H9 (cell line): ENCODE measurements at regions not wholly inside any gene's neighbourhood (a gene's known extent, or its start where the extent isn't known, plus 50 kb on each side); places are given as distances from the start of the nearest gene placed in this dataset.

Source experiments
- DNase-seq: peaks from one replicate; pipeline ENCODE4 v3.0.0-alpha.2; 2017
- H2AFZ ChIP-seq: one replicate; pipeline ENCODE4 v1.6.1; 2013; ENCODE audit warnings: mild to moderate bottlenecking, low read length, control low read depth, moderate library complexity
- H2AK5ac ChIP-seq: 2 replicates; pipeline ENCODE4 v1.6.1; 2013; ENCODE audit warnings: low read length, control low read depth, mixed read lengths; ENCODE audit not compliant: insufficient read length
- H2BK120ac ChIP-seq: one replicate; pipeline ENCODE4 v1.6.1; 2013; ENCODE audit warnings: low read depth, mild to moderate bottlenecking, low read length, control low read depth, inconsistent platforms; ENCODE audit not compliant: poor library complexity, severe bottlenecking
- H2BK12ac ChIP-seq: 2 replicates; pipeline ENCODE4 v1.6.1; 2013; ENCODE audit warnings: low read length, control low read depth, mixed read lengths, low read depth; ENCODE audit not compliant: insufficient read length
- H2BK15ac ChIP-seq: 2 replicates; pipeline ENCODE4 v1.6.1; 2013; ENCODE audit warnings: low read depth, low read length, control low read depth
- H2BK20ac ChIP-seq: one replicate; pipeline ENCODE4 v1.6.1; 2013; ENCODE audit warnings: low read depth, mild to moderate bottlenecking, low read length, control low read depth, inconsistent platforms; ENCODE audit not compliant: poor library complexity, severe bottlenecking
- H2BK5ac ChIP-seq: 2 replicates; pipeline ENCODE4 v1.6.1; 2013; ENCODE audit warnings: low read length, control low read depth, mixed read lengths; ENCODE audit not compliant: insufficient read length
- H3K14ac ChIP-seq: 2 replicates; pipeline ENCODE4 v1.6.1; 2013; ENCODE audit warnings: low read length, control low read depth; ENCODE audit not compliant: insufficient read depth
- H3K18ac ChIP-seq: 2 replicates; pipeline ENCODE4 v1.6.1; 2013; ENCODE audit warnings: low read depth, mild to moderate bottlenecking, mixed read lengths, low read length, control low read depth; ENCODE audit not compliant: insufficient read length
- H3K23ac ChIP-seq: 2 replicates; pipeline ENCODE4 v1.6.1; 2013; ENCODE audit warnings: low read length, control low read depth, mixed read lengths, low read depth; ENCODE audit not compliant: insufficient read length
- H3K23me2 ChIP-seq: 2 replicates; pipeline ENCODE4 v1.6.1; 2013; ENCODE audit warnings: low read depth, mild to moderate bottlenecking, mixed read lengths, low read length, control low read depth; ENCODE audit not compliant: insufficient read length, poor library complexity, severe bottlenecking
- H3K27ac ChIP-seq: 2 replicates; pipeline ENCODE4 v1.5.1; 2013; ENCODE audit warnings: low read length, control low read depth, mixed read lengths, low read depth; ENCODE audit not compliant: insufficient read length
- H3K27me3 ChIP-seq: 2 replicates; pipeline ENCODE4 v1.6.1; 2013; ENCODE audit warnings: low read length, control low read depth, inconsistent platforms; ENCODE audit not compliant: insufficient read depth
- H3K4ac ChIP-seq: 2 replicates; pipeline ENCODE4 v1.6.1; 2013; ENCODE audit warnings: low read depth, mild to moderate bottlenecking, control low read depth, inconsistent platforms, low read length, moderate library complexity
- H3K4me1 ChIP-seq: 2 replicates; pipeline ENCODE4 v1.6.1; 2013; ENCODE audit warnings: low read length, control low read depth, inconsistent platforms; ENCODE audit not compliant: insufficient read depth
- H3K4me2 ChIP-seq: 2 replicates; pipeline ENCODE4 v1.6.1; 2013; ENCODE audit warnings: low read length, control low read depth, mixed read lengths; ENCODE audit not compliant: insufficient read length, insufficient read depth
- H3K56ac ChIP-seq: 2 replicates; pipeline ENCODE4 v1.6.1; 2013; ENCODE audit warnings: low read depth, mild to moderate bottlenecking, mixed read lengths, low read length, control low read depth; ENCODE audit not compliant: insufficient read length
- H3K79me1 ChIP-seq: 2 replicates; pipeline ENCODE4 v1.6.1; 2013; ENCODE audit warnings: low read depth, mild to moderate bottlenecking, moderate library complexity, low read length, control low read depth, inconsistent platforms; ENCODE audit not compliant: insufficient read depth, poor library complexity, severe bottlenecking
- H3K79me2 ChIP-seq: 2 replicates; pipeline ENCODE4 v1.6.1; 2013; ENCODE audit warnings: low read length, control low read depth, inconsistent platforms; ENCODE audit not compliant: insufficient read depth
- H3K9ac ChIP-seq: 2 replicates; pipeline ENCODE4 v1.6.1; 2013; ENCODE audit warnings: low read length, control low read depth, mixed read lengths; ENCODE audit not compliant: insufficient read length; ENCODE audit errors: extremely low read depth
- H3K9me3 ChIP-seq: one replicate; pipeline ENCODE4 v1.6.1; 2013; ENCODE audit warnings: low read depth, low read length, inconsistent platforms; ENCODE audit not compliant: control insufficient read depth
- H3T11ph ChIP-seq: one replicate; pipeline ENCODE4 v1.6.1; 2013; ENCODE audit warnings: mild to moderate bottlenecking, low read length, control low read depth, inconsistent platforms
- H4K20me1 ChIP-seq: one replicate; pipeline ENCODE4 v1.6.1; 2013; ENCODE audit not compliant: control insufficient read depth, insufficient read length, insufficient read depth
- H4K5ac ChIP-seq: 2 replicates; pipeline ENCODE4 v1.6.1; 2013; ENCODE audit warnings: low read depth, mild to moderate bottlenecking, mixed read lengths, low read length, control low read depth; ENCODE audit not compliant: insufficient read length
- H4K8ac ChIP-seq: replicated peaks from 2 replicates; pipeline ENCODE4 v1.6.1; 2013; ENCODE audit warnings: low read length, control low read depth, mixed read lengths, low read depth; ENCODE audit not compliant: insufficient read length
- H4K91ac ChIP-seq: 2 replicates; pipeline ENCODE4 v1.6.1; 2013; ENCODE audit warnings: low read depth, mild to moderate bottlenecking, moderate library complexity, mixed read lengths, low read length, control low read depth; ENCODE audit not compliant: insufficient read length
- H3K27ac Mint-ChIP-seq, 3 experiments: 2 replicates in 2 of 3; 3 replicates in 1 of 3; pipeline ENCODE4 v1.8.0; 2020 to 2021; ENCODE audit warnings: mixed read lengths in 3 of 3, mild to moderate bottlenecking in 1 of 3, moderate library complexity in 1 of 3
- H3K27me3 Mint-ChIP-seq: 2 replicates; pipeline ENCODE4 v1.8.0; 2021; ENCODE audit warnings: low read depth, mild to moderate bottlenecking, moderate library complexity, mixed read lengths
- H3K36me3 Mint-ChIP-seq, 3 experiments: 2 replicates in 2 of 3; 3 replicates in 1 of 3; pipeline ENCODE4 v1.8.0; 2020 to 2021; ENCODE audit warnings: low read depth in 3 of 3, mixed read lengths in 3 of 3; ENCODE audit not compliant: insufficient read depth in 1 of 3
- H3K4me1 Mint-ChIP-seq, 2 experiments: 2 replicates each; pipeline ENCODE4 v1.8.0; 2020; ENCODE audit warnings: mixed read lengths in 2 of 2
- H3K4me3 Mint-ChIP-seq, 2 experiments: 2 replicates in 1 of 2; 3 replicates in 1 of 2; pipeline ENCODE4 v1.8.0; 2020 to 2021; ENCODE audit warnings: mild to moderate bottlenecking in 2 of 2, mixed read lengths in 2 of 2, moderate library complexity in 1 of 2
- H3K9me3 Mint-ChIP-seq, 2 experiments: 2 replicates in 1 of 2; 3 replicates in 1 of 2; pipeline ENCODE4 v1.8.0; 2020; ENCODE audit warnings: mild to moderate bottlenecking in 2 of 2, mixed read lengths in 2 of 2, moderate library complexity in 1 of 2
- WGBS: extraction: QIAGEN DNeasy Blood & Tissue Kit; methylation state at CpG from one replicate; pipeline ENCODE4 v1.1.7; 2013; ENCODE audit warnings: missing lambda C conversion rate, low lambda C conversion rate, mixed read lengths; ENCODE audit not compliant: insufficient read length; ENCODE audit errors: extremely low coverage; 5-methylcytosine and 5-hydroxymethylcytosine counted together
- TF ChIP-seq, protein P1 (sequence below): fragments of 200-600 bp; sonication (generic); conservative IDR thresholded peaks from 3 replicates; pipeline ENCODE4 v1.8.0; 2021; ENCODE audit warnings: antibody characterized with exemption, mild to moderate bottlenecking

DNA sequence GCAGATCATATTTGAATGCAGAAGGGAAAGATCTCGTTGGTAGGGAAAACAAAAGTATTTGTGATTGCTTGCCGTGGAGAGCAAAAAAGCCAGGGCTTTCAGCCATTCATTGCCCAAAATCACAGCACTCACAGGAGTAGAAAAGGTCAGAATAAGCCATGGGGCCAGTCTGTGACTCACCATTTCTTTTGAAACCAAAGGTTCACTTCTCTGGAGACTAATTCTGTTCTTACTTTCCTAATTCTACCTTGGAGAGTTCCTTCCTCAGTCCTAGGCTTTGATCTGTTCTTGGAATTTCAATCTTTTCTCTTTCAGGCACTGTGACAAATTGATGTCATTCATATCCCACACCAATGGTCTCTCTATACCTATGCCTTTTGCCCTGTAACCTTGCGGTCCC is 54.1 kb upstream of the FAM180A start:
- Histone ChIP-seq H3K14ac (no peak overlapping the region), H2BK12ac (no peak overlapping the region), H4K91ac (no peak overlapping the region), H4K8ac (no peak overlapping the region), H3K79me2 (no peaks in the 10 kb centered on the region), H2AFZ (no peak overlapping the region), H3K4ac (no peak overlapping the region), H3K4me1 (no peaks in the 10 kb centered on the region; the same call in 1 of the 2 replicates), H3K9me3 (no peaks in the 10 kb centered on the region), H3K27me3 (no peaks in the 10 kb centered on the region), H4K20me1 (no peaks in the 10 kb centered on the region), H2BK15ac (no peak overlapping the region), H3K23ac (no peak overlapping the region), H3K27ac (no peak overlapping the region), H3K56ac (no peak overlapping the region), H2BK120ac (no peak overlapping the region), H2BK20ac (no peak overlapping the region), H2AK5ac (no peak overlapping the region), H3T11ph (no peak overlapping the region), H3K9ac (no peak overlapping the region), H3K4me2 (no peak overlapping the region), H3K79me1 (no peaks in the 10 kb centered on the region), H4K5ac (no peak overlapping the region), H3K23me2 (no peaks in the 10 kb centered on the region), H2BK5ac (no peak overlapping the region), H3K18ac (no peak overlapping the region)
- Mint-ChIP-seq H3K4me1 (peaks cover 10% of the 10 kb centered on the region in 2 experiments), H3K27ac (no peak overlapping the region; a peak in 1 of 7 replicates), H3K4me3 (no peak overlapping the region), H3K36me3 (no peaks in the 10 kb centered on the region), H3K27me3 (no peaks in the 10 kb centered on the region; the same call in none of the 2 replicates), H3K9me3 (no peaks in the 10 kb centered on the region)
- TF ChIP-seq, protein P1, sequence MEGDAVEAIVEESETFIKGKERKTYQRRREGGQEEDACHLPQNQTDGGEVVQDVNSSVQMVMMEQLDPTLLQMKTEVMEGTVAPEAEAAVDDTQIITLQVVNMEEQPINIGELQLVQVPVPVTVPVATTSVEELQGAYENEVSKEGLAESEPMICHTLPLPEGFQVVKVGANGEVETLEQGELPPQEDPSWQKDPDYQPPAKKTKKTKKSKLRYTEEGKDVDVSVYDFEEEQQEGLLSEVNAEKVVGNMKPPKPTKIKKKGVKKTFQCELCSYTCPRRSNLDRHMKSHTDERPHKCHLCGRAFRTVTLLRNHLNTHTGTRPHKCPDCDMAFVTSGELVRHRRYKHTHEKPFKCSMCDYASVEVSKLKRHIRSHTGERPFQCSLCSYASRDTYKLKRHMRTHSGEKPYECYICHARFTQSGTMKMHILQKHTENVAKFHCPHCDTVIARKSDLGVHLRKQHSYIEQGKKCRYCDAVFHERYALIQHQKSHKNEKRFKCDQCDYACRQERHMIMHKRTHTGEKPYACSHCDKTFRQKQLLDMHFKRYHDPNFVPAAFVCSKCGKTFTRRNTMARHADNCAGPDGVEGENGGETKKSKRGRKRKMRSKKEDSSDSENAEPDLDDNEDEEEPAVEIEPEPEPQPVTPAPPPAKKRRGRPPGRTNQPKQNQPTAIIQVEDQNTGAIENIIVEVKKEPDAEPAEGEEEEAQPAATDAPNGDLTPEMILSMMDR = no peak
- no CpG with 5 or more reads among the region's 3 CpGs for WGBS
- no peak for DNase-seq
